Jurkat, Clone E6-1 (cell line): ENCODE measurements at regions not wholly inside any gene's neighbourhood (a gene's known extent, or its start where the extent isn't known, plus 50 kb on each side); places are given as distances from the start of the nearest gene placed in this dataset.
"Not testable (repeated sequence)": the region's sequence is repeated elsewhere in the genome, so short reads cannot be mapped to it uniquely, and the experiment has no call there.

ENCODE experiments used
- DNase-seq: peaks from one replicate; pipeline ENCODE4 v3.0.0-alpha.2; 2011; ENCODE audit warnings: low read depth, low spot score
- H3K4me3 ChIP-seq: 2 replicates; pipeline ENCODE4 v1.5.1; 2011; ENCODE audit warnings: mild to moderate bottlenecking, low read length, control low read depth, moderate library complexity

- not testable (repeated sequence) for H3K4me3 ChIP-seq, DNase-seq
Measured at GRCh38 chr1:79702336-79702999, 695.9 kb upstream of the ADGRL4 start.

- no peak overlapping the region for H3K4me3 ChIP-seq
- no peak for DNase-seq
Measured at GRCh38 chr1:79695138-79695537, 688.6 kb upstream of the ADGRL4 start.

- DNase-seq = no peak
- no peak overlapping the region for H3K4me3 ChIP-seq
Measured at GRCh38 chr1:79694241-79694640, 687.7 kb upstream of the ADGRL4 start.

- H3K4me3 ChIP-seq = no peak overlapping the region
- no peak for DNase-seq
Measured at GRCh38 chr1:79693441-79694114, 687.0 kb upstream of the ADGRL4 start.

GRCh38 chr1:79692519-79692918, 686.0 kb upstream of the ADGRL4 start:
- no peak for DNase-seq

GRCh38 chr1:79688932-79689331, 682.4 kb upstream of the ADGRL4 start:
- no peak overlapping the region for H3K4me3 ChIP-seq
- no peak for DNase-seq

More at GRCh38 chr1:79692519-79692918, 686.0 kb upstream of the ADGRL4 start:
- H3K4me3 ChIP-seq = no peak overlapping the region

- H3K4me3 ChIP-seq = no peak overlapping the region
- DNase-seq = no peak
Measured at GRCh38 chr1:79683420-79683819, 676.9 kb upstream of the ADGRL4 start.

- no peak for DNase-seq
- H3K4me3 ChIP-seq = no peak overlapping the region
Measured at GRCh38 chr1:79682478-79682877, 675.9 kb upstream of the ADGRL4 start.

GRCh38 chr1:79681382-79681781, 674.9 kb upstream of the ADGRL4 start:
- no peak overlapping the region for H3K4me3 ChIP-seq
- no peak for DNase-seq

GRCh38 chr1:79679916-79680315, 673.4 kb upstream of the ADGRL4 start:
- DNase-seq = no peak
- no peak overlapping the region for H3K4me3 ChIP-seq

GRCh38 chr1:79667848-79668696, 661.5 kb upstream of the ADGRL4 start:
- no peak overlapping the region for H3K4me3 ChIP-seq
- DNase-seq = no peak

- DNase-seq = no peak
- no peak overlapping the region for H3K4me3 ChIP-seq
Measured at GRCh38 chr1:79667166-79667565, 660.6 kb upstream of the ADGRL4 start.

GRCh38 chr1:79663916-79664315, 657.4 kb upstream of the ADGRL4 start:
- DNase-seq = no peak
- H3K4me3 ChIP-seq = no peak overlapping the region

- no peak for DNase-seq
- no peak overlapping the region for H3K4me3 ChIP-seq
Measured at GRCh38 chr1:79662596-79662995, 656.1 kb upstream of the ADGRL4 start.

GRCh38 chr1:79660129-79660528, 653.6 kb upstream of the ADGRL4 start:
- no peak overlapping the region for H3K4me3 ChIP-seq
- no peak for DNase-seq

GRCh38 chr1:79657951-79658658, 651.6 kb upstream of the ADGRL4 start:
- no peak for DNase-seq
- no peak overlapping the region for H3K4me3 ChIP-seq

- no peak for DNase-seq
- no peak overlapping the region for H3K4me3 ChIP-seq
Measured at GRCh38 chr1:79655876-79656275, 649.3 kb upstream of the ADGRL4 start.

GRCh38 chr1:79652426-79652825, 645.9 kb upstream of the ADGRL4 start:
- H3K4me3 ChIP-seq = no peak overlapping the region
- no peak for DNase-seq

GRCh38 chr1:79648126-79648525, 641.6 kb upstream of the ADGRL4 start:
- no peak for DNase-seq
- H3K4me3 ChIP-seq = no peak overlapping the region
